Osteoblast (primary cell): ENCODE measurements at regions not wholly inside any gene's neighbourhood (a gene's known extent, or its start where the extent isn't known, plus 50 kb on each side); places are given as distances from the start of the nearest gene placed in this dataset.

Experiments
- DNase-seq: peaks from one replicate; pipeline ENCODE4 v3.0.0; 2011; ENCODE audit warnings: low spot score, mixed read lengths; ENCODE audit not compliant: insufficient read length; ENCODE audit errors: missing footprints
- H2AFZ ChIP-seq: 2 replicates; pipeline ENCODE4 v1.6.0; 2011; ENCODE audit warnings: mild to moderate bottlenecking, low read length
- H3K27ac ChIP-seq: 2 replicates; pipeline ENCODE4 v1.5.1; 2011; ENCODE audit warnings: mild to moderate bottlenecking, low read depth, low read length, moderate library complexity
- H3K27me3 ChIP-seq: 2 replicates; pipeline ENCODE4 v1.6.0; 2012; ENCODE audit warnings: mild to moderate bottlenecking, control low read depth, inconsistent platforms, low read length, moderate library complexity; ENCODE audit not compliant: insufficient read depth
- H3K36me3 ChIP-seq: 2 replicates; pipeline ENCODE4 v1.5.1; 2011; ENCODE audit warnings: mild to moderate bottlenecking, low read length, control low read depth, moderate library complexity; ENCODE audit not compliant: insufficient read depth
- H3K4me1 ChIP-seq: 2 replicates; pipeline ENCODE4 v1.5.1; 2011; ENCODE audit warnings: mild to moderate bottlenecking, low read length, control low read depth, moderate library complexity; ENCODE audit not compliant: insufficient read depth
- H3K4me2 ChIP-seq: 2 replicates; pipeline ENCODE4 v1.6.0; 2011; ENCODE audit warnings: mild to moderate bottlenecking, low read length; ENCODE audit not compliant: insufficient read depth
- H3K4me3 ChIP-seq: fragments of 200-600 bp; sonication (generic); 3 replicates; pipeline ENCODE4 v1.5.1; 2012; ENCODE audit warnings: mild to moderate bottlenecking, low read length, inconsistent platforms; ENCODE audit not compliant: insufficient read depth
- H3K79me2 ChIP-seq: 2 replicates; pipeline ENCODE4 v1.6.0; 2012; ENCODE audit warnings: mild to moderate bottlenecking, low read length, control low read depth, inconsistent platforms; ENCODE audit not compliant: insufficient read depth
- H3K9me3 ChIP-seq: 2 replicates; pipeline ENCODE4 v1.5.1; 2011; ENCODE audit warnings: low read depth, low read length, control low read depth
- H4K20me1 ChIP-seq: 2 replicates; pipeline ENCODE4 v1.6.0; 2012; ENCODE audit warnings: mild to moderate bottlenecking, low read length, control low read depth; ENCODE audit not compliant: insufficient read depth
- TF ChIP-seq, protein P1 (sequence below): IDR thresholded peaks from 2 replicates; pipeline ENCODE4 v1.5.1; 2011; ENCODE audit warnings: mild to moderate bottlenecking, low read depth, low read length, moderate library complexity; ENCODE audit errors: extremely low read depth

DNA sequence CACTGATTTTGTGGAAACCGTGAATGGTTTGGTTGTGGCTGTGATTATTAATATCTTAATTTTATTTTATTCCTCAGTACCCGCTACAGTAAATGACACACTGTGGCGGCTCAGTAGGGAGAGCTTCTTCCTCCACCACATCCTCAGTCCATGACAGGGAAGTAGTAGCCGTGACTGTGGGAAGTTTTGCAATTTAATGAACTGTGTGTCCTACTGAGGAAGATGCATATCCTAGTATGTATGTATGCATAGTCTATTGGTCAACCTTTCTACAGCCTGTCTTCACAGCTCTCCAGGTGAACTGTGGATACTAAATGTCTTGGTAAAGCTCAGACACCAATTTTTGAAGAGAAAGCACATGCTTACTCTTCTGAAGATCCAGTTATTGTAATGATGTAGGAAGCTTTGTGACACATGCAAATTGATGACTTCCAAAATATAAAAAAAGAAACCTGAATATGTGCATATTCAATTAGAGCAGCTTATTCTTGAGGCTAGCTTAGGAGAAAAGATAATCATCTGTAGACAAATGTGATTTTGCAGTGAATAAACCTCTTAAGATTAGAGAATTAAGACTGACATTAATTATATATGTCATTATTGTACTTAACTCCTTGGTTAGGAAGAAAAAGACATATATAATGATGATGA lies 384.3 kb upstream of the CNTNAP5 start:
- TF ChIP-seq, protein P1, sequence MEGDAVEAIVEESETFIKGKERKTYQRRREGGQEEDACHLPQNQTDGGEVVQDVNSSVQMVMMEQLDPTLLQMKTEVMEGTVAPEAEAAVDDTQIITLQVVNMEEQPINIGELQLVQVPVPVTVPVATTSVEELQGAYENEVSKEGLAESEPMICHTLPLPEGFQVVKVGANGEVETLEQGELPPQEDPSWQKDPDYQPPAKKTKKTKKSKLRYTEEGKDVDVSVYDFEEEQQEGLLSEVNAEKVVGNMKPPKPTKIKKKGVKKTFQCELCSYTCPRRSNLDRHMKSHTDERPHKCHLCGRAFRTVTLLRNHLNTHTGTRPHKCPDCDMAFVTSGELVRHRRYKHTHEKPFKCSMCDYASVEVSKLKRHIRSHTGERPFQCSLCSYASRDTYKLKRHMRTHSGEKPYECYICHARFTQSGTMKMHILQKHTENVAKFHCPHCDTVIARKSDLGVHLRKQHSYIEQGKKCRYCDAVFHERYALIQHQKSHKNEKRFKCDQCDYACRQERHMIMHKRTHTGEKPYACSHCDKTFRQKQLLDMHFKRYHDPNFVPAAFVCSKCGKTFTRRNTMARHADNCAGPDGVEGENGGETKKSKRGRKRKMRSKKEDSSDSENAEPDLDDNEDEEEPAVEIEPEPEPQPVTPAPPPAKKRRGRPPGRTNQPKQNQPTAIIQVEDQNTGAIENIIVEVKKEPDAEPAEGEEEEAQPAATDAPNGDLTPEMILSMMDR = no peak
- no peak overlapping the region for H3K4me3 ChIP-seq
- H3K4me2 ChIP-seq = no peak overlapping the region

DNA sequence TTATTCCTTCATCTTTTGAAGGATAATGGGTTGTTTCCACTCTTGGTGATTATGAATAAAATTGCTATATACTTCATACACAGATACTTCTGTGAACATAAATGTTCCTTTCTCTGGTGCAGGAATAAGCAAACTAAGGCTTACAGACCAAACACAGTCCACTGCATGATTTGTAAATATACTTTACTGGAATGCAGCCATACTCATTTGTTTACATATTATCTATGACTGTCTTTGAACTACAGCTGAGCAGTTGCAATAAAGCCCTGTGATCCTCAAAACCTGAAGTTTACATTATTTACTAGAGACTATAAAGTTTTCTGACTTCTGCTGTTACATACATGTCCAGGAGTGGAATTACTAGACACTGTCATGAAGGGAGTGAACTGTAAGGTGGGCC lies 381.0 kb upstream of the CNTNAP5 start:
- Histone ChIP-seq H3K27ac (no peak overlapping the region), H4K20me1 (no peaks in the 10 kb centered on the region), H3K36me3 (no peaks in the 10 kb centered on the region), H3K27me3 (no peaks in the 10 kb centered on the region), H2AFZ (no peak overlapping the region), H3K79me2 (no peaks in the 10 kb centered on the region), H3K4me2 (no peak overlapping the region), H3K4me1 (no peaks in the 10 kb centered on the region), H3K9me3 (peaks cover 7% of the 10 kb centered on the region), H3K4me3 (no peak overlapping the region)
- no peak for DNase-seq
- TF ChIP-seq, protein P1 = no peak

More for the DNA sequence above, 384.3 kb upstream of the CNTNAP5 start:
- Histone ChIP-seq H3K79me2 (no peaks in the 10 kb centered on the region), H3K27ac (no peak overlapping the region), H3K27me3 (no peaks in the 10 kb centered on the region), H3K9me3 (peaks cover 7% of the 10 kb centered on the region), H3K36me3 (no peaks in the 10 kb centered on the region), H3K4me1 (no peaks in the 10 kb centered on the region), H2AFZ (no peak overlapping the region), H4K20me1 (no peaks in the 10 kb centered on the region)
- no peak for DNase-seq

- TF ChIP-seq, protein P1 = no peak
- Histone ChIP-seq H3K27me3 (no peaks in the 10 kb centered on the region), H2AFZ (no peak overlapping the region), H3K27ac (no peak overlapping the region), H3K4me3 (no peak overlapping the region), H3K4me1 (no peaks in the 10 kb centered on the region), H3K4me2 (no peak overlapping the region), H3K36me3 (no peaks in the 10 kb centered on the region), H3K9me3 (no peaks in the 10 kb centered on the region), H4K20me1 (no peaks in the 10 kb centered on the region), H3K79me2 (no peaks in the 10 kb centered on the region)
- no peak for DNase-seq
Measured at GRCh38 chr2:123648016-123648415, 377.1 kb upstream of the CNTNAP5 start.

DNA sequence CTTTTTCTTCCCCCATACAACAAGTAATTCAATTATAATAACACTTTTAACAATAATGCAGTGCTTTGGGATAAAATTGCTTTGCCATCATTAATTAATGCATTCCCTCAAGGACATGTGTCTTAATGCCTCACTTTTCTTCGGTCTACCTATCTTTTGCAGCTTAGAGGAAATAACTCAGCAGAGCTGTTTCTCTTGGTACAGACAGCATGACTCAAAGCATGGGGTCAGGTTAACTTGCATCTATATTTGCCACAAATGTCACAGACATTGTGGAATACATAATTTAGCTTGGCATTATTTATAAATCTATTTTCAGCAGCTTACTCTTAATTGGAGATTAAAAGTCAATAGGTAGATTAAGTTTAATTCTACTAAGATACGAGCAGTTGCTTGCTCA lies 376.1 kb upstream of the CNTNAP5 start:
- no peak overlapping the region for H3K4me2 ChIP-seq
- no peaks in the 10 kb centered on the region for H3K36me3 ChIP-seq
- TF ChIP-seq, protein P1 = no peak
- no peaks in the 10 kb centered on the region for H3K27me3 ChIP-seq
- H2AFZ ChIP-seq = no peak overlapping the region
- no peaks in the 10 kb centered on the region for H3K9me3 ChIP-seq
- H4K20me1 ChIP-seq = no peaks in the 10 kb centered on the region
- no peaks in the 10 kb centered on the region for H3K79me2 ChIP-seq
- no peak overlapping the region for H3K4me3 ChIP-seq
- DNase-seq = no peak
- no peak overlapping the region for H3K27ac ChIP-seq
- no peaks in the 10 kb centered on the region for H3K4me1 ChIP-seq
